Stimulated activated memory B cell treated with anti-CD40 and anti-IgM and Interleukin-4, amounts not matched to agents 10 μg/mL and 1 μg/mL and 100 μg/mL, for 72 hours (primary cell): ENCODE measurements at regions not wholly inside any gene's neighbourhood (a gene's known extent, or its start where the extent isn't known, plus 50 kb on each side); places are given as distances from the start of the nearest gene placed in this dataset.
"Not testable (repeated sequence)": the region's sequence is repeated elsewhere in the genome, so short reads cannot be mapped to it uniquely, and the experiment has no call there.

Experiments
- ATAC-seq: fragments of 150-1000 bp; cut with Tn5 transposase; 2 replicates; pipeline ENCODE4 v1.10.0; 2021
- H3K27ac Mint-ChIP-seq: one replicate; pipeline ENCODE4 v1.8.0; 2022; ENCODE audit warnings: mild to moderate bottlenecking, mixed read lengths
- H3K27me3 Mint-ChIP-seq: one replicate; pipeline ENCODE4 v1.8.0; 2022; ENCODE audit warnings: mixed read lengths
- H3K36me3 Mint-ChIP-seq: one replicate; pipeline ENCODE4 v1.8.0; 2022; ENCODE audit warnings: mixed read lengths
- H3K4me1 Mint-ChIP-seq: one replicate; pipeline ENCODE4 v1.8.0; 2022; ENCODE audit warnings: mixed read lengths
- H3K4me3 Mint-ChIP-seq: one replicate; pipeline ENCODE4 v1.8.0; 2022; ENCODE audit warnings: mild to moderate bottlenecking, moderate library complexity, mixed read lengths
- H3K9me3 Mint-ChIP-seq: one replicate; pipeline ENCODE4 v1.8.0; 2022; ENCODE audit warnings: mixed read lengths

GRCh38 chr3:72161285-72161684 is 376.3 kb upstream of the PROK2 start:
- H3K36me3 Mint-ChIP-seq, ATAC-seq, H3K4me3 Mint-ChIP-seq, H3K27ac Mint-ChIP-seq, H3K9me3 Mint-ChIP-seq: not testable (repeated sequence)
- peaks cover 63% of the 10 kb centered on the region for H3K4me1 Mint-ChIP-seq
- H3K27me3 Mint-ChIP-seq = peaks cover 36% of the 10 kb centered on the region

GRCh38 chr3:72160351-72160750 is 375.4 kb upstream of the PROK2 start:
- H3K4me1 Mint-ChIP-seq = peaks cover 58% of the 10 kb centered on the region
- no peak for ATAC-seq
- H3K9me3 Mint-ChIP-seq = no peaks in the 10 kb centered on the region
- peaks cover 4% of the 10 kb centered on the region for H3K36me3 Mint-ChIP-seq
- peaks cover 45% of the 10 kb centered on the region for H3K27me3 Mint-ChIP-seq
- H3K27ac Mint-ChIP-seq = no peak overlapping the region
- H3K4me3 Mint-ChIP-seq = no peak overlapping the region

DNA sequence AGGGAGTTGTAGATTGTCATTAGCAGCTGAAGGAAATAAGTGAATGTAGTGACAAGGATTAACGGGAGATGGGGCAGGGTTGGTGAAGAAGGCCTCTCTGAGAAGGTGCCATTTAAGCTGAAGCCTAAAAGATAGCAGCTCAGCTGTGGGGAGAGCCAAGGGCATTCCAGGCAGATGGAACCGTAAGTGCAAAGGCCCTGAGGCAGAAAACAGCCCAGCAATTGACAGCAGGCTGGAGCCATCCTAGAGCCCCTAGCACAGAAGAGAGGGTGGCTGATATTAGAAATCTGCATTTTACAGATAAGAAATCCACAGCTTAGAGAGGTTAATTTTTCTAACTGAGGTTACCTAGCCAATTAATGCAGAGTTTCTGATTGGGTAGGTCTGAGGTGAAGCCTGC is 374.5 kb upstream of the PROK2 start:
- Mint-ChIP-seq H3K9me3 (peaks cover 3% of the 10 kb centered on the region), H3K4me1 (peaks cover 49% of the 10 kb centered on the region), H3K4me3 (no peak overlapping the region), H3K27me3 (peaks cover 45% of the 10 kb centered on the region), H3K36me3 (peaks cover 9% of the 10 kb centered on the region), H3K27ac (no peak overlapping the region)
- ATAC-seq = no peak

- no peak overlapping the region for H3K27ac Mint-ChIP-seq
- peaks cover 3% of the 10 kb centered on the region for H3K9me3 Mint-ChIP-seq
- ATAC-seq = no peak
- peaks cover 45% of the 10 kb centered on the region for H3K27me3 Mint-ChIP-seq
- peaks cover 42% of the 10 kb centered on the region for H3K4me1 Mint-ChIP-seq
- H3K4me3 Mint-ChIP-seq = no peak overlapping the region
- peaks cover 9% of the 10 kb centered on the region for H3K36me3 Mint-ChIP-seq
Measured at GRCh38 chr3:72158639-72159326, 373.8 kb upstream of the PROK2 start.

DNA sequence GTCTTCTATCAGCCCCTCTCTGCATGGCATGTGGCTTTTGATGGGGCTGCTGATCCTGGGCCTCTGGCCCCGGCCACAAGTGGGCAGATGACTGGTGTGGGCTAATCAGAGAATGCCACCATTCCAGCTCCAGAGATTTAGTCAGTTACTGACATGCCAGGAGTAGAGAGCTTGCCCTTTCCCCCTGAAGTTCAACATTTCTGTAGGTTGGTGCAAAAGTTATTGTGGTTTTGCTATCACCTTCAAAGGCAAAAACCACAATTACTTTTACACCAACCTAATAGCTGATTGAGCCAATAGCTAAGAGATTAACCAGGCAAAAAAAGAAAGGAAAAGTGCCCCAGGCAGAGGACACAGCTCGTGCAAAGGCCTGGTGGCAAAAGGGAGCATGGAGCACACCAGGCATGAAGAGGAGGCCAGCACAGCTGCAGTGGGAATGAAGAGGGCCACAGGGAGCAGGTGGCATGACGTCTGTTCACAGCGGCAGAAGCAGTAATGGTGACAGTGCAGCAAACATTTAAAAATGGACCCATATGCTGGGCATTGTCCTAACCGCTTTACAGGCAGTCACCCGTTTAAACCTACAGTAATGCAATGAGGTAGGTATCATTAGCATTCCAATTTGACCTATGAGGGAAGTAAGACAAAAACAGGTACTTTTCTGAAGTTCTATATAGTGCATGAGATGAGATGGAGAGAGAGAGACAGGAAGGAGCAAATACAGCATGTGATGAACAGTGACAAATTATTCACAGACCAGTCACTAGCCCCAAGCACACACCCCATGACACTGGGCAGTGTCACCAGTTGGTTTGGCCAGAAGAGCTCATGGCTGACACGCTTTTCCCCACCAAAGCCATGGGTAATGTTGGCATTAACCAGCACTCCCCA is 373.0 kb upstream of the PROK2 start:
- Mint-ChIP-seq H3K4me1 (peaks cover 34% of the 10 kb centered on the region), H3K4me3 (no peak overlapping the region), H3K9me3 (peaks cover 3% of the 10 kb centered on the region), H3K27ac (no peak overlapping the region), H3K27me3 (peaks cover 43% of the 10 kb centered on the region), H3K36me3 (peaks cover 9% of the 10 kb centered on the region)
- peak; percentile 66 for ATAC-seq

DNA sequence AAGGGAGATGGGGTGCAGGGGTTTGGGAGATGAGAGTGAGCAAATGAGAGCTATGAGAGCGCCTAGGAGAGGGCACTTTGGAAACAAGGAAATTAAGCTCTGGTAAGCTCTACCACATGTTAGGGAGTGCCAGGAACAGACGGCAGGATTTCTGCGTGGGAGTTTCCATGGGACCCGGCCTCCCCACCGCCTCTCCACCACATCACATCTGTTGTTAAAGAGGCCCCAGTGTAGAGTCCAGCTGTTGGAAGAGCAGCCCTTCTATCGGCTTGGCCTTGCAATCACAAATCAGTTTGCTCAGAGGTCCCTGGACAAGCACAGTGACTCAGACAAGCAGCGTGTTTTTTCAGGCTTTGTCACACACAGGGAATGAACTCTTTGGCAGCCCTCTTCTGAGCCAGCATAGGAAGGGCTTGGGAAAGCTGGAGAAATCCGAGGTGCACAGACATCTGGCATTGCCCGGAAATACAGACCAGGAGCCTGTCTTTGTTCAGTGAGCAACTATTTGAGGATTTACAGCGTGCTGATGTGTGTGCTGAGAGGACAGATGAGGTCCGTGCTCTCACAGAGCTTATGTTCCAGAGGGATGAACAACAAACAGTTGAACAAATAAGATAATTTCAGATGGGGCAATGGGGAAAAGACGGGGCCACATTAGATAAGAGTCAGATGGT is 370.6 kb upstream of the PROK2 start:
- Mint-ChIP-seq H3K4me1 (peaks cover 21% of the 10 kb centered on the region), H3K4me3 (no peak overlapping the region), H3K27me3 (peaks cover 20% of the 10 kb centered on the region), H3K27ac (no peak overlapping the region), H3K36me3 (peaks cover 5% of the 10 kb centered on the region), H3K9me3 (peaks cover 3% of the 10 kb centered on the region)
- no peak for ATAC-seq

DNA sequence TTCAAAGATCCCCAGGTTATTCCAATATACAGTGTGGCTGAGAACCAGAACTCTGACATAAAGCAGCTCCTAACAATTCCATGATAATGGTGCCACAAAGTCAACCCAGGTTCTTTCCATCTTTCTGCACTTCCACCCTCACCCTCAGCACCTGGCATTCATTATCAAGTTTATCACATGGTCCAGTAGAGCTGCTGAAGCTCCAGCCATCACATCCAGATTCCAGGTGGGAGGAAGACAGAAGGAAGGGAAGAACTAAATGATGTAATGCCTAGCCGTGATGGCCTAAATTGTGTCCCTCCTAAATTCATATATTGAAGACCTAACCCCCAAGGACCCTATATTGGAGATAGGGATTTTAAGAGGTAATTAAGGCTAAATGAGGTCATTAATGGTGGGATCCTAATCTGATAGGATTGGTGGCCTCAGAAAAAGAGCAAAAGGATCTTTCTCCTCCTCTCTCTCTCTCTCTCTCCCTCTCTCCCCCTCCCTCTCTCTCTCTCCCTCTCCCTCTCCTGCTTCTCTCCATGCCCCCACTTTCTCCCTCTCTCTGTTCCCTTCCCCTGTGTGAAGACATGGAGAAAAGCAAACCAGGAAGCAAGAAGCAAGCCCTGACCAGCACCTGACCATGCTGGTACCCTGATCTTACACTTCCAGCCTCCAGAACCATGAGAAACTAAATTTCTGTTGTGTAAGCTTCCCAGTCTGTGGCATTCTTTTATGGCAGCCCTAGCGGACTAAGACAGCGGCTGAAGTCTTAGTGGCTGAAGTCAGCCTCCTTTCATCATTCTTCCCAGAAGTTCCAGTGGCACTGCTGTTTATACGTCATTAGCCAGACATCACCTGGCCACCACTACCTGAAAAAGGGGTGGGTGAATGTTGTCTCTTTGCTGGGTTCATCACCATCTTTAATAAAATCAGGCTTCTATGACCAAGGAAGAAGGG is 369.7 kb upstream of the PROK2 start:
- H3K36me3 Mint-ChIP-seq = peaks cover 5% of the 10 kb centered on the region

GRCh38 chr3:72153477-72154314 is 368.7 kb upstream of the PROK2 start:
- Mint-ChIP-seq H3K27me3 (peaks cover 16% of the 10 kb centered on the region), H3K27ac (no peak overlapping the region), H3K36me3 (peaks cover 5% of the 10 kb centered on the region), H3K4me3 (no peak overlapping the region), H3K9me3 (peaks cover 3% of the 10 kb centered on the region), H3K4me1 (peaks cover 13% of the 10 kb centered on the region)
- no peak for ATAC-seq

More for the DNA sequence above, 369.7 kb upstream of the PROK2 start:
- Mint-ChIP-seq H3K4me1 (peaks cover 21% of the 10 kb centered on the region), H3K9me3 (peaks cover 3% of the 10 kb centered on the region), H3K27ac (no peak overlapping the region), H3K4me3 (no peak overlapping the region), H3K27me3 (peaks cover 15% of the 10 kb centered on the region)
- no peak for ATAC-seq

DNA sequence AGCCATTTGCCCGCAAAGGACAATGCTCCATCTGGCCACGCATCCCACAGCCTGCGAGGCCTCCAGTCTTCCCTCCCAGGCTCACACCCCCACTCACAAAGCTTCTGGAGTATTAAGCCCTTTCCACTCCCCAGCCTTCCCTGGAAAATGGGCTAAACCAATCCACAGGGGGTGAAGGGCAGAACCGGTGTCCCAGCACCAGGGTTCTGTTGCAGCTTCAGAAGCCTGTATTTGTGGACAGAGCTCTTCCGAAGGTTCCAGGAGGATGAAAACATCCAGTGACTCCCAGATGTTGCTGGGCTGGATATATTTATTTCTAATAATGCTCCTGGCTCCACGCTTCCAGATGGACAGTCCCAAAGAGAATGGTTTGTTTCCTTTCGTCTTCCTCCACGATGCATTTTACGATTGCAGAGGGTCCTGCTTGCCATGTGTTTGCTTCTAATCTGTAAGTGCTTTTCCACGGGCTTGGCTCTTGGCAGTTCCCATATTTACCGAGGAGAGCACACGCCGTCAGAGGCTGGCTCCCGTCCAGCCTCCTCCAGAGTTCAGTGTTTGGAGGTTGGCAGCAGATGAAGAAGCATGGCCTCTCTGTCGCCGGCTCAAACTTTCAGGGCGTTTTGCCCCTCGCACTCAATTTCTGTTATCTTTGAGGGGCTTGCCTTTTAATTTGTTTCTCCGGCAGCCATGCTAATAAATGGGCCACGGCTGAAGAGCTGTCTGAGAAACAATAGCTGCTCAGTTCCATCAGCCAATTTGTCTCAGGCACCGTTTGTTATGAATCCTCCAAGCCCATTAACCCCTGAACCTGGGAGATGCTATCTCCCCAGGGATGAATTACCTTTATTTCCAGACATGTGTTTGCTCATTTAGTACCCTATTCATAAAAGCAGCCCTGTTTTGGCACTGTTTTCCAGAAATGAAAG is 367.9 kb upstream of the PROK2 start:
- Mint-ChIP-seq H3K36me3 (peaks cover 11% of the 10 kb centered on the region), H3K4me3 (no peak overlapping the region), H3K27me3 (peaks cover 25% of the 10 kb centered on the region), H3K9me3 (peaks cover 3% of the 10 kb centered on the region), H3K27ac (no peak overlapping the region), H3K4me1 (peaks cover 12% of the 10 kb centered on the region)
- ATAC-seq = no peak

DNA sequence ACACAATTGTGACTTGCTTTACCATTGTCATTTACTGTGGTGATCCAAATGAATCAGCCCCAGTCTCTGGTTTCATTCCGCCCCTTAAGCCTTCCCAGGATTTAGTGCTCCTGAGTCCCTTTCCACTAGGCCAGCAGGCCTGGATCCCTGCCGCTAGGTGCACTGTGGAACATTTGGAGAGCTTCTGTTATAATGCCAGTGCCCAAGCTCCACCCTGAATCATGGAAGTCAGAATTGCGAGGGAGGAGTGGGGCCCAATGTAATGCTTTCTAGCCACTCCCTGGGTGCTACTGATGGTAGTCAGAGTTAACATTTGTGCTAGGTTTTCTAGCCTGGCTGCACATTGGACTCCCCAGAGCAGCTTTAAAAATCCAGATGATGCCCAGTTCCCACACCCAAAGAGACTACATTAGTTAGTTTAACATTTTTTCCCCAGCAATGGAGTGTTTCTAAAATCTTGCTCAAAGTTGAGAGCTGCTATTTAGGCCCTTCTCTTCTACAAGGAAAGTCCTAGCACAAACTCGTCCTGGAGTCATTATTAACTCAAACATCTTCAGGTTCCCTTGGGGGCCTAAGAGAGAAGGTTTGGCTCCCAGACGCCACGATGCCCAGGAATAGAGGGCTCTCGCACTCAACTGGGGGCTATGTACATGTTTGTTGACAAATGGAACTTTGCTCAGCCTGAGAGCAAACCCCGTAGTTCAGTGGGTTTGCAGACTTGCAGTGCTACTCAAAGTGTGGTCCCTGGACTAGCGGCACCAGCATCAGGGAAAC is 366.7 kb upstream of the PROK2 start:
- no peak overlapping the region for H3K27ac Mint-ChIP-seq
- peaks cover 3% of the 10 kb centered on the region for H3K9me3 Mint-ChIP-seq
- no peak overlapping the region for H3K4me3 Mint-ChIP-seq
- peaks cover 8% of the 10 kb centered on the region for H3K4me1 Mint-ChIP-seq
- H3K27me3 Mint-ChIP-seq = peaks cover 23% of the 10 kb centered on the region
- ATAC-seq = no peak
- H3K36me3 Mint-ChIP-seq = peaks cover 11% of the 10 kb centered on the region

DNA sequence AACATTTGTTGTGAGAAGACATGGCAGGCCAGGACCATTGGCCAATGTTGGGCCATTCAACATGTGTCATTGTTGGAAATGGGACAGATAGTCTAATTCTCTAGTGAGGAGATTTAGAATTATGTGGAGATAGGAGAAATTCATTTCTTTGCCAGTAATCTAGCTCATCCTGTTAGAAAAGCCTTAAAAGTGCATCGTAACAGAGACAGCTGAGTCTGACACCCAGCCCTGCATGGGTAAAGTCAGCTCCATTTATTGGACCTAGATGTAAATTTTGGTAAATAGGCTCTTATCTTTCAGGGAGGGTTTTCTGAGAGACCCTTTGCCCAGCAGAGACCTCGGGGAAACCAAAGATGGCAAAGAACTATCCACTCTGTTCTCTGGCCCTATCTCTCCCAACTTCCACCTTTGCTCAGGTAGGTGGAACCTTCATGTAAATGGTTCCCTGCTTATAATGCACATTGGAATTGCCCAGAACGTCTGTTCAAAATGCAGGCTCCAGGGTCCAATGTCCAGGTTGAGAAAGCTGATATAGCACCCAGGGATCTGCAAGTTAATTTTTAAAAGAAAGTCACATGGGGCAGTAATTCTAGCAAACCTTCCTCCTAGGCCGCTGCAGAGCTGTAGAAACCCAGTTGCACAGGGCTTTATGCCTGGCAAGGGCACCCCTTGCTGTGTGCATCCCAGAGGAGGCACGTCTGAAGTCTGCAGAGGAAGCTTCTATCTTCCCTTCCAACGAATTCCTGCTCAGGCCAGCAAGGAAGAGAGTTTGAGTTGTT is 365.9 kb upstream of the PROK2 start:
- Mint-ChIP-seq H3K4me3 (no peak overlapping the region), H3K27me3 (peaks cover 22% of the 10 kb centered on the region), H3K27ac (no peak overlapping the region), H3K4me1 (peaks cover 8% of the 10 kb centered on the region), H3K36me3 (peaks cover 11% of the 10 kb centered on the region), H3K9me3 (peaks cover 3% of the 10 kb centered on the region)
- ATAC-seq = no peak
